Left cardiac atrium (tissue), 4 donors: ENCODE measurements at regions not wholly inside any gene's neighbourhood (a gene's known extent, or its start where the extent isn't known, plus 50 kb on each side); places are given as distances from the start of the nearest gene placed in this dataset.

ENCODE experiments used
- ATAC-seq, 2 donors: fragments of 200-7000 bp; cut with Tn5 transposase; one replicate each; pipeline ENCODE4 v1.9.1; 2020; ENCODE audit warnings: mild to moderate bottlenecking in 2 of 2, moderate library complexity in 2 of 2
- DNase-seq: peaks from one replicate; pipeline ENCODE4 v3.0.0-alpha.2; 2020
- intact Hi-C, 2 donors: fragments of 100-400 bp; cut with DNase I; formaldehyde crosslinking; loops; one replicate each; pipeline versions ENCODE4 v1.14.1 to v1.15.1; 2022 to 2023
- donor health status: DM: no; HTN: yes; CAD: no.
- donor health status: DM: no; HTN: yes; CAD: no; lungs with severe emphysema.
- donor health status: DM: yes; HTN: yes; CAD: no.
- donor health status: Dilated cardiomyopathy.

GRCh38 chr13:90768116-90768515 lies 579.4 kb upstream of the MIR17HG start:
- intact Hi-C loops = no loop called here
- no peak for ATAC-seq
- DNase-seq = no peak

- intact Hi-C loops = no loop called here
- DNase-seq = no peak
- no peak for ATAC-seq
Measured at GRCh38 chr13:90769387-90769786, 578.1 kb upstream of the MIR17HG start.

GRCh38 chr13:90770334-90770733 lies 577.2 kb upstream of the MIR17HG start:
- intact Hi-C loops = no loop called here
- ATAC-seq = no peak
- no peak for DNase-seq

GRCh38 chr13:90773681-90774080 lies 573.8 kb upstream of the MIR17HG start:
- intact Hi-C loops = no loop called here
- ATAC-seq = no peak
- DNase-seq = no peak

- intact Hi-C loops = no loop called here
- DNase-seq = no peak
- no peak for ATAC-seq
Measured at GRCh38 chr13:90776051-90776748, 571.3 kb upstream of the MIR17HG start.

GRCh38 chr13:90783273-90783672 lies 564.2 kb upstream of the MIR17HG start:
- intact Hi-C loops = no loop called here
- DNase-seq (no peak), ATAC-seq (no peak)

- intact Hi-C loops = no loop called here
- no peak for DNase-seq
- ATAC-seq = no peak
Measured at GRCh38 chr13:90787007-90787406, 560.5 kb upstream of the MIR17HG start.

- DNase-seq = no peak
- no peak for ATAC-seq
- intact Hi-C loops = no loop called here
Measured at GRCh38 chr13:90792335-90792734, 555.2 kb upstream of the MIR17HG start.

- ATAC-seq (peak in 1 of 2 donors; percentile 15), DNase-seq (no peak)
- intact Hi-C loops = no loop called here
Measured at GRCh38 chr13:90793261-90793820, 554.1 kb upstream of the MIR17HG start.

GRCh38 chr13:90796474-90796873 lies 551.0 kb upstream of the MIR17HG start:
- ATAC-seq = no peak
- intact Hi-C loops = no loop called here
- DNase-seq = no peak

- DNase-seq (no peak), ATAC-seq (no peak)
- intact Hi-C loops = no loop called here
Measured at GRCh38 chr13:90797335-90797734, 550.2 kb upstream of the MIR17HG start.

- intact Hi-C loops = no loop called here
Measured at GRCh38 chr13:90798381-90798780, 549.1 kb upstream of the MIR17HG start.

GRCh38 chr13:90800082-90800746 lies 547.3 kb upstream of the MIR17HG start:
- DNase-seq (peak; percentile 58), ATAC-seq (peak; percentile 87 to 92)
- intact Hi-C loops = no loop called here

More at GRCh38 chr13:90798381-90798780, 549.1 kb upstream of the MIR17HG start:
- no peak for ATAC-seq
- no peak for DNase-seq

- DNase-seq (no peak), ATAC-seq (no peak)
- intact Hi-C loops = no loop called here
Measured at GRCh38 chr13:90801621-90802020, 545.9 kb upstream of the MIR17HG start.

- DNase-seq (no peak), ATAC-seq (no peak)
- intact Hi-C loops = no loop called here
Measured at GRCh38 chr13:90803210-90803609, 544.3 kb upstream of the MIR17HG start.

- intact Hi-C loops = no loop called here
- DNase-seq (no peak), ATAC-seq (no peak)
Measured at GRCh38 chr13:90806016-90806615, 541.4 kb upstream of the MIR17HG start.

GRCh38 chr13:90806892-90807291 lies 540.6 kb upstream of the MIR17HG start:
- intact Hi-C loops = no loop called here
- no peak for DNase-seq
- ATAC-seq = no peak

- ATAC-seq = no peak
- no peak for DNase-seq
- intact Hi-C loops = no loop called here
Measured at GRCh38 chr13:90808838-90809237, 538.6 kb upstream of the MIR17HG start.

- DNase-seq (no peak), ATAC-seq (no peak)
- intact Hi-C loops = no loop called here
Measured at GRCh38 chr13:90824032-90824431, 523.5 kb upstream of the MIR17HG start.

- no peak for ATAC-seq
- DNase-seq = no peak
- intact Hi-C loops = no loop called here
Measured at GRCh38 chr13:90826688-90827087, 520.8 kb upstream of the MIR17HG start.
